GM19397 (cell line): ENCODE measurements at regions not wholly inside any gene's neighbourhood (a gene's known extent, or its start where the extent isn't known, plus 50 kb on each side); places are given as distances from the start of the nearest gene placed in this dataset.

ENCODE experiments used
- ATAC-seq: cut with Tn5 transposase; IDR thresholded peaks from one replicate; pipeline ENCODE4 v1.9.1; 2021; ENCODE audit warnings: mild to moderate bottlenecking, moderate library complexity; ENCODE audit not compliant: unreplicated experiment

DNA sequence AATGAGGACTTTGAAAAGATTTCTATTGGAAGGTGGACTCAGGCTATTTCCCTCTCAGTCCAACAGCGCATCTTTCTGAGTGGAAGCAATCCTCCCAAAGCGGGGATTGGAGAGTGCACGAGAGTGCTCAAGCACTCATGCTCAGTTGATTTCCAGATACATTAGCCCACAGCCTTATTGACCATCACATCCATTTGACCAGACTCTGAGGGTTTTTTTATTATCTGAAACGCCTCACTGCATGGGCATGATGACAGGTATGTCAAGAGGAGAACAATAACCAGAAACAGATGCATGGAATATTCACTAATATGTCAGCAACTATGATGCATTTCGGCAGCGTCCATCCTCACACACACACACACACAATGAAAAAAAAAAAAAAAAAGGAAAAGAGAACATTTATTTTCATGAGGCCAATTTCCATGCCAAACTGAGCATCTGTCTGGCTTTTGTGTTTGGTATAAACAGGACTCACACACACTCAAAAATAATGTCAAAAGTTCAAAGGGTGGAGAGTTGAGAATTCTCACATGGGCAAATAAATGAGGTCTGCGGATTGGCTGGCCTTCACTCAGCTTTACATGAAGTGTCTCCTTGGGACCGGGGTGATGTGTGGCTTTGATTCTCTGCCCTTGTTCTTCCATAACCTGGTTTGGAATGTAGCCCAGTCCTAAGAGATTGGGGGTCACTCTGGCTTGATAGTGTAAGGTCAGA is 371.6 kb downstream of the MCTP2 start:
- no peak for ATAC-seq

DNA sequence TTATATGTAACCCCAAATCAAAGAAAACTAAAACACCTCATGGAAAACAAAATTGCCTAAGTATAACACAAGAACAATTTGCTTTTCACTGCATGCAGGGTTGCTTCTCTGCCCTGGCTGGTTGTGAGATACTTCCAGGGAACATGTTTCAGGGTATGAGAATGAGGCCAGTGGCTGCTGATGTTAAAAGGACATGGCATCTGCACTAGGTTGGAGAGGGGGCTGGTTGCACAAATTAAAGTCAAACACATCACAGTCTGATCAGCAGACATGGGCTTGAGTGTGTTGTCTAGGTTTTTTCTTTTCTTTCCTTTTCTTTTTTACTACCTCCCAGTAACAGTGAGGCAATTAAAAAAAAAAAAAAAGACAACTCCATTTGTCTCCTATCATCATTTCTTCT is 374.9 kb downstream of the MCTP2 start:
- no peak for ATAC-seq

DNA sequence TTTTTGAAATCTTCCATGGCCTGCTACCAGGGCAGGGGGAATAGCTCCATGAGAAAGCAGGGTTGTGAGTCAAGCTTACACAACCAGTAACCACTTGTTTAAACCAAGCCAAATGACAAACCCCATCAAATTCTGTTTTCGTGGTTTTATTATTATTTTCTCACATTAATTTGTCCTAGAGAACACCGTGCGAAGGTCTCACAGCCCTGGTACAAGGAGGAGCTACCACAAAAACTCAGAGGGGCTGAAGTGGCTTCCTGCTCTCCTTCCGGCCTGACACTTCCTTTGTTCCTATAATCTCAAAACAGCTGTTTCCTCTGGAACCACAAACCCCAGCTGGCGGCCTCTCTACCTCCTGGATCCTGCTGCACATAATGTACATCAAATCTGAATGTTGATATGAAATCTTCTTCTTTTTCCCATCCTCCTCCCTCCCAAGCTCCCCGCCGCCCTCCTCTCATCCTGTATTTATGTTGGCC is 375.9 kb downstream of the MCTP2 start:
- no peak for ATAC-seq

DNA sequence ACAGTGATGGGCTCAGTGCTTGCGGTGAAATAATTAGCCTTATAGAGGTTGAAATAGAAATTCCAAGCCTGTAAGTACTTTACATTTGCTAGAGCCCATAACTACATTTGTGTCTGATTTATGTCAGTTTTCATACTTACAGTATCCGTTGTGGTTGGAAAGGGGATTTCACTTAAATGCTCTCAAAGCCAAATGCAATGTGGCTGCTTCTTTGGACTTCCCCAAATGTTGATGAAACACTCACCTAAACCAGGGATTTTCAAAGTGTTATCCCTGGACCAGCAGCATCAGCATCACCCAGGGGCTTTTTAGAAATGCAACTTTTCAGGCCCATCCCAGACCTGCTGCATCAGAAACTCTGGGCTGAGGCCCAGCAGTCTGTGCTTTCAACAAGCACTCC is 378.7 kb downstream of the MCTP2 start:
- no peak for ATAC-seq

DNA sequence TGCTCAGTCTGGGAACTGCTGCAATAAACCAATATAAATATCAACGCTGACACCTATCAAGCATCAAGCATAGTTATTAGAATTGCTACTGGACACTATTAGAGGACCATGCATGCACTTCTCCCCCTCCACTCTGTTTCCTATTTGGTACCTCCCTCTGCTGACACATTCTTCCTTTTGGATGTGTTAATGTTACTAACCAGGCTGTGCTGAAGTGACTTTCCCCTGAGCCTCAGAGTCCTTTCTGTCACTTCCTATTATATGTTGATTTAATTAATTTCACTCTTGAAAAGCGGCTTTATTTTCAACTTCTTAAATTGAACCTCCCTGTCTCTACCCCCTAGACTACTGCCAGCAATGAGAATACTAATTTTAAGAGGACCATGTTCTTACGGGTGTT is 379.1 kb downstream of the MCTP2 start:
- no peak for ATAC-seq

DNA sequence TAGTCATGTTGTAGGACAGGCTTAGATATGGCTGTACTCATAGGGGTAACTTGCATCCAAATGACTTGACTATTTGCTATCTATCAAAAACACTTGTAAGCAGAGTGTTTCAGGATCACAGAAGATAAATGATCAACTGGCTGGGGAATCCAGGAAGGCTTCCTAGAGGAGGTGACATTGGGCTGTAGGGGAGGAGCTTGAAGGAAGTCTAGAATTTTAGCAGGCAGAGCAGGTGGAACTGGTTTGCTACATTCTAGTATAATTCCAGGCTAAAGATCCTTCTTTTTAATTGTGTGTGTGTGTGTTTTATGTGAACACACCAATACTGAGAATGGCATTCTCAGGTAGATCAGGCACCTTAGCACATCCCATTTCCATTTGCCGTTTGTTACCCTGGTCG is 380.3 kb downstream of the MCTP2 start:
- no peak for ATAC-seq

DNA sequence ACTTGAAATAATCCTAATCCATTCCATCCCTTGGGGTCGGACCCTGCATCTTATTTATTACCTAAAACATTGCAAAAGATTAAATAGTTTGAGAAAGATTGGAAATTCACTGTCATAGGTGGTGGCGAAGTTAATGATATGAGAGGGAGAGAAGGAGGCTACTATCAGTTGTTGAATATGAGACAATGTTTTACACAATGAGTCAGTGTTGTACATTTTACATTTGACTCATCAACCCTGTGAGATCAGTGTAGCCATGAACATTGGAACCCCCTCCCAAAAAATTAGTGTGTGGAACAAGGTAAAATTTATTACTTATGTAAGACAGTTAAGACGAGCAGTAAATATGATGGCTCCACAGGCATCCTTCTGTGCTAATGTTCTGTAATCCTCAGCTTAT is 384.3 kb downstream of the MCTP2 start:
- ATAC-seq = no peak

DNA sequence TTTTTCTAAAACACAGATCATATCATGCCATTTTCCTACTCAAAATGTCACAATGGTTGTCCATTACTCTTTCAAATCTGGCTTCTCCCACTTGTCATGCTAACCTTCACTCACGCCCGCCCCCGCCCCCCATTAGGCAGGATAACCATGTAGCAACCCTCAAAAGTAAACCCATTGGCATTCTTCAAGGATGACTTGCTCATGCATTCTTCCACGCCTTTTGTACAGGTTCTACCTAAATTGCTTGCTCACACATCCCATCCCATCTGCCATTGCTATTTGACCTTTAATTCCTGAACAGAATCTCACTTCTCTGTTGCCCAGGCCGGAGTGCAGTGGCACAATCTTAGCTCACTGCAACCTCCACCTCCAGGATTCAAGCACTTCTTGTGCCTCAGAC is 389.3 kb downstream of the MCTP2 start:
- ATAC-seq = no peak

DNA sequence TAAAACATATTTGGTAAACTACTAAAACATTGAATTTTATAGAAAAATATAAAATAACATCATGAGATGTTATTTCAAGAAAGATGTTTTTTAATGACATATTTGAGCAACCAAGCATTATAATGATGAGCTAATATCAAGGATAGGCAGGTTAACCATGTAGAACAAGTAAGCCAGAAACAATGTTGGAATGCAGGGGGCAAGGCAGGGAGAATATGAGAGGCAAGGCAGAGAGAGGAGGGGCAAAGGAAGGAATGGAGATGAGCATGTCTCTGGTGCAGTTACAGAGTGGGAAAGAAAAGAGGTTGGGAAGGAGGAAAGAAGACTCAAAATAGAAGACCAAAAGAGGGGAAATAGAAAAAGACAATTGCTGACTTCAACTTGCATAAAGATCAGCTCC is 390.4 kb downstream of the MCTP2 start:
- ATAC-seq = no peak

DNA sequence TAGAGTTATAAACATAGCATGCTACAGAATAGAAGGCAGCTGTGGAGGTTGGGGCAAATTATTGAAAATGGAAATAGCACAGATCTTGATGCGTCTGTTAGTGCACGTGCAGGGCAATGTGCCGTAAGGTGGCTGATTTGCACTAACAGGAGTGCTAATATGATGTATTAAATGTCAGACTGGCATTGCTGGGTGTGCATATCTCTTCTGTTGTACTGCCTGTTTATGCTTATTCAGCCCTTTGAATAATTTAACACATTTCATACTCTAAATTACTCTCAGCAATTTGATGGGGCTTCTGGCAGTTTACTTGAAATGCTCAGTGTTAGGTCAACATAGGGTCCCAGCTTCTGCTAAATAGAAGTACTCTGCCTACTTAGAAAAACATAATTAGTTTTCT is 395.6 kb downstream of the MCTP2 start:
- ATAC-seq = no peak

DNA sequence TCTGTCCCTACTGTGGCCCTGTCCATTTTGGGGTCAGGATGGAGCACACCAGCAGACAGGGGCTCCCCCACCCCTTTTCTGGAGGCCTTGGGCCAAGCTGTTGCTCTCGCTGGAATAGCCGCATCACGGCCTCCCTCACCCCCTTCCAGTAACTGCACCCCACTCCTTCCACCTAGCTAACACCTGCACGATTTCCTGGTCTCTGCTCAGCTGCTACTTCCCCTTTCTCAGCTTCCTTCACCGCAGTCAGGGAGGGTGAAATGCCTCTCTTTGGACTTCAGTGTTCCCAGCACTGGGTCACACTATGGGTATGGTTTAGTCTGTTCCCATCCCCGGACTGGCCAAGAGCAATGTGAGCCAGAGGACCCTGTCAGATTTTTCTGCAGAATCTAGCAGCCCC is 400.2 kb downstream of the MCTP2 start:
- peak; percentile 54 for ATAC-seq

DNA sequence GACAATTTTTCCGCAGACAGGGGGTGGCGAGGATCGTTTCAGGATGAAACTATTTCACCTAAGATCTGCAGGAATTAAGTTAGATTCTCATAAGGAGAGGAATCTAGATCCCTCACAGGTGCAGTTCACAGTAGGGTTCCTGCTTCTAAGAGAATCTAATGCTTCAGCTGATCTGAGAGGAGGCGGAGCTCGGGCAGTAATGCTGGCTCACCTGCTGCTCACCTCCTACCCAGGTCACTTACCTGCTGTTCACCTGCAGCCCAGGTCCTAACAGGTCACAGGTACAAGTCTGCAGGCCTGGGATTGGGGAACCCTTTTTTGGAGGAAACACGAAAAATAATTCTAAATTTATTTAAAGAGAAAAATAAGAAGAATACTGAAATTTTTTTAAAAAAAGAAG is 406.8 kb downstream of the MCTP2 start:
- ATAC-seq = no peak

DNA sequence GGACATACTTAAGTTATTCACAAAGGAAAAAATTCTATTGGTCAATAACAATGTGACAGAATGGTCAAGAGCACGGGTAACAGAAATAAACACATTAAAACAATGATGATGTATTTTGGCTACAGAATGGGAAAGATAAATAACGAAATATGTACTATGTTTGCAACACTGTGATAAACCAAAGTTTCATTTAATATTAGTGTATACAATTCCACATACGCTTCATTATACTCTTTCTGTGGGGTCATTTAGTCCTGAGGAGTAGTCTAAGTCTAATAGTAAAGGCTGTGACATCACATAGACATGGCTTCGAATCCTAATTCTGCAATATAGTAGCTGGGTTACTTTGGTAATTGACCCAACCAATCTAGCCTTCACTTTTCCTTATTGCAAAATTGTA is 408.3 kb downstream of the MCTP2 start:
- ATAC-seq = no peak

DNA sequence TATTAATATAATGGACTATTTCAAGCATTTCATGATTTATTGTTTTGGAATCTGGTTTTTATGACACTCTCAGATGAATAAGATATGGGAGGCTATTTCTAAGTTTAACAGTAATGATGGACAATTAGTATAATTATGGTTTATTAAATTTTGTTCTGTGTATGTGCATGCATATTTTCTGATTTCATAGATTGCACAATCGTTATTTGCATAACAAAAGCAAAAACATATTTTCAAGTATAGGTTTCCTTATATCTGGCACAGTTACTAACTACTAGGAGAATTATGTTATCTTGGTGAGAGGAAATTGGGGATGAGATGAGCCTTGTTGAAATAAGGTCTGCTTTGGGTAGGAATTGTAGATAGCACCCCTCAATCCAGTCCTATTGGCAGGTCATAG is 413.1 kb downstream of the MCTP2 start:
- no peak for ATAC-seq

DNA sequence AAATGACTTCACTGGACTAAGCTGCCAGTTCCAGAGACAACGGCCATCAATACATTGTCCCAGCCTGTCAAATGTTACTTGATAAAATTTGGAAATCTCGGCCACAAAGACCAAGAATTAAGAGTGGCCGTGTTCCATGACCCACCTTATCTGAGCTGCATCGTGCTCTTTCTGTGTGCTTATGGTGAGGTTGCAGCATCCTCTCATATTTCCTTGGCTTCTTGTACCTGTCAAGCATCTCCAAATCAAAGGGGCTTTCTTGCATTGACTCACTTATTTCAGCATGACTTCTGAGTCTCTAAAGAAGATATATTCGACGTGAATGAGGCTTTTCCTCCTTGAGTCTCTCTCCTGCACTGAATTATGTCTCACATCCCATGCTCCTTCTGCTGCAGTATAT is 421.7 kb downstream of the MCTP2 start:
- no peak for ATAC-seq

DNA sequence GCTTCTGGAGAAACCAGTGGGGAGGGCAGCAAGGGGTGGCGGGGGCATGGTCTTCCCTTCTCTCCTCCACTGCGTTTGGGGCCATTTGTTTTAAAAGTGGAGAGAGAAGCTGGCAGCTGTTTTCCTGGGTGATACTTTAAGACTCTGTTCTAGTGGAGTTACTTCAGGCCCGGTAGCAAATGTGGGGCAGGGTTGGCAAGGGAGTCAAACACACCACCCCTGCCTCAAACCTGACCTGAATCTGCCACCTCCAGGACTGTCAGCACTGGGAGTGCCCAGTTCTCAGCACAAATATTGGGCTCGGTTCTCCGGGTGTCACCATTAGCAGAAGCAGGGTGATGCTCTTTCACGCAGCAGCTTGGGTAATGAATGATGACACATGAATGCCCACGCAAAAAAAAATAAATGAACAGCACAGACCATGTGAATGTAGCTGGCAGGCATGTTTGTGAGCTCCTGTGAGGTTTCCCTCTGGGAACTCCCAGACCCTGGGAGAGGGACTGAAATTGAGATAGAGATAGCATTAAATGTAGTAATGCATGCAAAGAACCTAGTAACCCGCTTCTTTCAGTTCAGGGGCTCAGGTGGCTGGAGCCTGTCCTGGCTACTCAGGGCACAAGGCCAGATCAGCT is 424.0 kb downstream of the MCTP2 start:
- no peak for ATAC-seq

DNA sequence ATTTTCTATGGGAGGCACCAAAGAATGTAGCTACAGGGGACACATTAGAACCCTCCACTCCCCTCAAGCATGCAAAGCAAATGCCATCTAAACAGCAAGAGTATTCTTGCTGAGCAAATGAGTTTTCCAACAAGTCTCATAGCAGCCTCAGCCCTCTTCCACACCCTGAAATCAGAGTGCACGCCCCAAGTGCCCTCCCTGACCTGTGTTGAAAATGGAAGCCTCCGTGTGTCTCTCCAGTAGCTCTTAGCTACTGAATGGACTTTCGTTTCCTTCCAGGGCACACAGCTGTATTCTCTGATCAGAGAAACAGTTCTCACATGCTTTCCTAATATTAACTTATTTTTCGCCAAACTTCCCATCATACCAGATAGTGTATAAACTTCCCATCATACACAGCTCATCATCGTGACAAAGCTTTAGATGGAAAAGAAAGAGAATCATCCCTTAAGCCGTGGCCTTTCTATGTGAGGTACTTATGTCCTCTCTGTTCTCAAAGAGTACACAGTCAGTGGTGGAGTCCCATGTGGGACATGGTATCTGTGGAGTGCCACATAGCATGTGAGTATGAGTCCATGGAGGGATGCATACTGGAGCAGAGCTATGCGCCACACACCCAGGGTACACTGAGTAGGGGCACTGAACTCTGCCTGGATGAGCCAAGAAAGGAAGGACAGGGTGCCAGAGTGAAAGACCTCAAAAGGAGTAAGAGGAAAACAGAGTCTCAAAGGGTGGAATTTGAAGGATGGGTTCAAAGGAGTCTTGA is 434.5 kb downstream of the MCTP2 start:
- no peak for ATAC-seq

DNA sequence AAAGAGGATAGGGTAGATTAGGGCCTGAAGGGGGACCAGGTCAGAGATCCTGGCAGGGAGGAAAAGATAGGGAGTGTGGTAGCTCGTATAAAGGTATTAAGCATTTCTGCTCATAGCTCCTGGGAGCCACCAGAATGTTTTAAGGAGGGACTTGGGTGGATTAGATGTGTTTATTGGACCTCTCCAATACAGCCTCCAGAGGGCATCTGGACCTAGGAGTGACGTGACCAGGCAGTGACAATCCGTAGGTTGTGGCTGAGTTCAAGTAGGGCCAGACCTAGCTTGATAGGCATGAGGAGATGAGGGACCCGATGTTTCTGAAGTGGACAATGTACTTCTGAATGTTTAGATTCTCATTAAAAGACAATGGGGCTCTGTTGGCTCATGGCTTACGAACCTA is 435.2 kb downstream of the MCTP2 start:
- ATAC-seq = no peak

DNA sequence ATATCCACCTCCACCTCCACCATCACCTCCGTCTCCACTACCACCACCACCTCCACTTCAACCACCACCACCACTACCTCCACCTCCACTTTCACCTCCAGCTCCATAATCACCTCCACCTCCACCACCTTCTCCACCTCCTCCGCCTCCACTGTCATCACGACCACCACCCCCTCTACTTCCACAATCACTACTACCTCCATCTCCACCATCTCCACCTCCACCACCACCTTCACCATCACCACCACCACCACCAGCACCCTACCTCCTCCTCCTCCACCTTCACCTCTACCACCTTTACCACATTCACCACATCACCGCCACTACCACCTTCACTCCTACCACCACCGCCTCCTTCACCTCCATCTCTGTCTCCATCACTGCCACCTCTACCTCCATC is 435.7 kb downstream of the MCTP2 start:
- ATAC-seq = no peak

DNA sequence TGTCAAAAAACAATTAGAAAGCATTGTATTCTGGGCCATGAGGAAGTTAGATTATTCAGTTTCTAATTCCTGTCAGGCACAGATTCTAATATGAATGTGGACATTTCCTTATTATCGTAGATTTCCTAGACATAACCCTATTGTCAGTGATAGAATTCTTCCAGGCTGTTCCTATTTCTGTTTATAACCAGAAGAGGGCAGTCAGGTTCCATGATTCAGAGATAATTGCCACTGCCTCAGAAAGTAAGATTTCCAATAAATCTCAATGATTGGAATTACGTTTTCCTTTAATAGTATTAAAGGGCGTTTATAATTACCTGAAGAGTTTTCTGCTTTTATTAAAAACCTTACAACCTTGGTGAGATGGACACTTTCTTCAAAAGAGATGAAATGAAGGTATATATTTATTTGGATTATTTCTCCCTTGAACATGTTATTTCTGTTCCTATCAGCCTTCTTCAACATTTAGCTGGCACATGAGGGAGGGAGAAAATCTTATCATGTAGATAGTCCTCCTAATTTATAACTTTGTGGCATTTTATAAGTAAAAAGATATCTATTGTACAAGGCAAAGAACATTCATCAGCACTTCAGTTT is 439.2 kb downstream of the MCTP2 start:
- ATAC-seq = no peak

DNA sequence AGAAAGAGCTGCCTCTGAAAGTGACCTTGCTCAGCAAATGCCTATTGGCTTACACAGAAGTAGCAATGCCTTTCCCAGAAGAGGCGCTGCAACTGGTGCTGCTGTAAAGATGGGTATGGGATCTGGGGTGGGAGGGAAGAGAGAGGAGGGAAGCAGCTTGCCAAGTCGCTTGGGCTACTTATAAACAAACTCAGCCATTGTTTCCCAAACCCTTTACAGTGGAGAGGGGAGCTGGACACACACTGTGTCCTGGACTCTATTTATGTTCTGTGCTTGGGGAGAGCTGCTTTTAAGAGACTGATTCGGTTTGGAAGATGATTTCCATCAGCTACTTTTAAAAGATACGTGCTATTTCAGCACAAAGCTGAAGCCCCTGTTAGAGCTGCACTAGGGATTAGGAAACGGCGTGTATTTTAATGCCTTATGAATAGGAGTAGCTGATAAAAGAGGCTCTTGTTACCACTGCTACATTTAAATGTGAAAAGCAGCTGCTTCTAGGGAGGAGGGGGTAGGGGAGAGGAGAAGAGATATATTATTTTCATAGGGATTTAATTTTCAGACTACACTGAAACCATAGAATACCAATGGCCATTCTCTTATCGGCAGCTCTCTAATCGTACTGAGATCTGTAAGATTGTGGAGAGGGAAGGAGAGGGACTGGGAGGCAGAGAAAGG is 440.6 kb downstream of the MCTP2 start:
- no peak for ATAC-seq
